RWPE2 (cell line): ENCODE measurements at regions not wholly inside any gene's neighbourhood (a gene's known extent, or its start where the extent isn't known, plus 50 kb on each side); places are given as distances from the start of the nearest gene placed in this dataset.
A peak's percentile ranks its signal among the peaks of the same experiment; 100 is the strongest.

Source experiments
- ATAC-seq: fragments of 200-7000 bp; cut with Tn5 transposase; 3 replicates; pipeline ENCODE4 v1.9.1; 2021; ENCODE audit warnings: low read depth
- DNase-seq: peaks from one replicate; pipeline ENCODE4 v3.0.0-alpha.2; 2020; ENCODE audit warnings: low spot score
- H3K27ac ChIP-seq: fragments of 450-650 bp; 2 replicates; pipeline ENCODE4 v1.5.1; 2017; ENCODE audit warnings: mild to moderate bottlenecking; ENCODE audit not compliant: poor library complexity, severe bottlenecking
- H3K27me3 ChIP-seq: fragments of 250-450 bp; sonication (Bioruptor Pico); 2 replicates; pipeline ENCODE4 v1.5.1; 2021; ENCODE audit warnings: mild to moderate bottlenecking, moderate library complexity; ENCODE audit not compliant: insufficient read depth, poor library complexity, severe bottlenecking
- H3K36me3 ChIP-seq: fragments of 250-450 bp; sonication (Bioruptor Pico); 2 replicates; pipeline ENCODE4 v1.5.1; 2020; ENCODE audit warnings: low read depth, mild to moderate bottlenecking, moderate library complexity
- H3K4me1 ChIP-seq: fragments of 250-450 bp; sonication (Bioruptor Pico); 2 replicates; pipeline ENCODE4 v1.5.1; 2021; ENCODE audit warnings: mild to moderate bottlenecking, moderate library complexity; ENCODE audit not compliant: insufficient read depth, poor library complexity, severe bottlenecking
- H3K4me3 ChIP-seq: fragments of 250-450 bp; sonication (Bioruptor Pico); 2 replicates; pipeline ENCODE4 v1.5.1; 2021; ENCODE audit warnings: mild to moderate bottlenecking, moderate library complexity; ENCODE audit not compliant: severe bottlenecking
- H3K9me3 ChIP-seq: fragments of 250-450 bp; sonication (Bioruptor Pico); 2 replicates; pipeline ENCODE4 v1.5.1; 2021; ENCODE audit warnings: mild to moderate bottlenecking, moderate library complexity; ENCODE audit not compliant: severe bottlenecking
- TF ChIP-seq, protein P1 (sequence below): fragments of 450-650 bp; IDR thresholded peaks from one replicate; pipeline ENCODE4 v1.5.1; 2017; ENCODE audit warnings: mild to moderate bottlenecking, moderate library complexity; ENCODE audit not compliant: poor library complexity, severe bottlenecking

DNA sequence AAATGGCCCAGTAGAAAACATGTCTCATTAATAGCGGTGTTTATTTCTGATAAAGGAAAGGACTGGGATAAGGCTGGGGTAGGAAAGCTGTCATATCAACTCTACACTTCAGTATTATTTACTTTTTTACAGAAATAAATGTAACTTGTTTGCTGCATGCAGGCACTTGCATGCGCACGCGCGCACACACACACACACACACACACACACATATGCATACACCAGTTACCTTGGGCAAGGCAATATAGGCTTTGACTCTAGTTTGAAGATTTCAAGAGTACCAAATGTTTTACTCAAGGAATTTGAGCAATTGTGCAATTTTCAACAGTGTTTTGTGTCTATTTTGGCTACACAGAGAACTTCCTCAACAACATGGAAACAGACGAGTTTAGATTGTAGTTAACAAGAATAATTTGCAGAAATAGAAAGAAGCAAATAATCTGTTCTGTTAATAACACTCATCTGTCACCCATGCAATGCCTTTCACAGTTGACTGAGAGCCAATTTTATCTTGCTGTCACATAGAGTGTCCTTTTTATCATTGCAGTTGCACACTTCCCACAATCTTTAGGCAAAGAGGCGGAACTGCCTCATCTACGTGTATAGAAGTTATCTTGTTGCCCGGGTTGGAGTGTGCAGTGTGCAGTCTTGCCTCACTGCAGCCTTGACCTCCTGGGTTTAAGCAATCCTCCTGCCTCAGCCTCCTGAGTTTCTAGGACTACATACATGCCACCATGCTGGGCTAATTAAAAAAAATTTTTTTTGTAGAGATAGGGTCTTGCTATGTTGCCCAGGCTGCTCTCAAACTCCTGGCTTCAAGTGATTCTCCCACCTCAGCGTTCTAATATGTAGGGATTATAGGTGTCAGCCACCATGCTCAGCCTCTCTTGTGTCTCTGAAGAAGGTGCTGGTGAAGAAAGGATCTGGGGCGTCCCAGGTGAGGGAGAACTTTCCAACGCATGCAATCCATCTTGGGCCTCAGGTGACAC lies 64.6 kb upstream of the GPCPD1 start:
- Histone ChIP-seq H3K4me1 (peaks cover 19% of the 10 kb centered on the region), H3K9me3 (no peaks in the 10 kb centered on the region), H3K27me3 (no peaks in the 10 kb centered on the region), H3K4me3 (no peak overlapping the region), H3K27ac (peak overlapping the region; percentile 47), H3K36me3 (no peaks in the 10 kb centered on the region)
- no peak for ATAC-seq
- no peak for DNase-seq
- TF ChIP-seq, protein P1, sequence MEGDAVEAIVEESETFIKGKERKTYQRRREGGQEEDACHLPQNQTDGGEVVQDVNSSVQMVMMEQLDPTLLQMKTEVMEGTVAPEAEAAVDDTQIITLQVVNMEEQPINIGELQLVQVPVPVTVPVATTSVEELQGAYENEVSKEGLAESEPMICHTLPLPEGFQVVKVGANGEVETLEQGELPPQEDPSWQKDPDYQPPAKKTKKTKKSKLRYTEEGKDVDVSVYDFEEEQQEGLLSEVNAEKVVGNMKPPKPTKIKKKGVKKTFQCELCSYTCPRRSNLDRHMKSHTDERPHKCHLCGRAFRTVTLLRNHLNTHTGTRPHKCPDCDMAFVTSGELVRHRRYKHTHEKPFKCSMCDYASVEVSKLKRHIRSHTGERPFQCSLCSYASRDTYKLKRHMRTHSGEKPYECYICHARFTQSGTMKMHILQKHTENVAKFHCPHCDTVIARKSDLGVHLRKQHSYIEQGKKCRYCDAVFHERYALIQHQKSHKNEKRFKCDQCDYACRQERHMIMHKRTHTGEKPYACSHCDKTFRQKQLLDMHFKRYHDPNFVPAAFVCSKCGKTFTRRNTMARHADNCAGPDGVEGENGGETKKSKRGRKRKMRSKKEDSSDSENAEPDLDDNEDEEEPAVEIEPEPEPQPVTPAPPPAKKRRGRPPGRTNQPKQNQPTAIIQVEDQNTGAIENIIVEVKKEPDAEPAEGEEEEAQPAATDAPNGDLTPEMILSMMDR: no peak

- DNase-seq: no peak
- Histone ChIP-seq H3K4me3 (no peak overlapping the region), H3K9me3 (no peaks in the 10 kb centered on the region), H3K27ac (peak overlapping the region; percentile 47), H3K36me3 (no peaks in the 10 kb centered on the region), H3K27me3 (no peaks in the 10 kb centered on the region), H3K4me1 (peaks cover 11% of the 10 kb centered on the region)
- ATAC-seq: peak; percentile 98
- TF ChIP-seq, protein P1: no peak
Observed at GRCh38 chr20:5674176-5674660, 63.4 kb upstream of the GPCPD1 start.

DNA sequence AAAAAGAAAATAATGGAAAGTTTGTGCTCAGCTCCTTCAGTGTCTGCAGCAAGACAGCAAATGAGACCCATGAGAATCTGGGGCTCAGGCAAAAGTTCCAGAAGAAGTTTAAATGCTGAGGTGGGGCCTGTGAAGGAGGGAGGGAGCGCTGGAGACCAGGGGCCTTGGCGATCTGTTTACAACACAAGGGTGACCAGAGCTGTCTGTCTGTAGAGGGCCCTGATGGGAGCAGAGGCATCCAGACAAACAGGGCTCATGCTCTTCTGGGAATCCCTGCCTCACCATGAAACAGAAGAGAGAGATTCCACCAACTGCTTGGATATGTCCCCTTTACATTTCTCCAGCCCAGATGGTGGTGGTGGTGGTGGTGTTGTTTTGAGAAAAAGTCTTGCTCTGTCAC lies 60.1 kb upstream of the GPCPD1 start:
- Histone ChIP-seq H3K27me3 (no peaks in the 10 kb centered on the region), H3K27ac (no peak overlapping the region), H3K36me3 (no peaks in the 10 kb centered on the region), H3K4me3 (no peak overlapping the region), H3K4me1 (peaks cover 25% of the 10 kb centered on the region), H3K9me3 (no peaks in the 10 kb centered on the region)
- TF ChIP-seq, protein P1: no peak
- DNase-seq: no peak
- ATAC-seq: no peak

GRCh38 chr20:5670036-5670536 lies 59.3 kb upstream of the GPCPD1 start:
- Histone ChIP-seq H3K4me3 (no peak overlapping the region), H3K4me1 (peaks cover 25% of the 10 kb centered on the region), H3K27me3 (no peaks in the 10 kb centered on the region), H3K36me3 (no peaks in the 10 kb centered on the region), H3K9me3 (no peaks in the 10 kb centered on the region), H3K27ac (no peak overlapping the region)
- ATAC-seq (no peak), DNase-seq (no peak)
- TF ChIP-seq, protein P1: no peak
